ENCODE measurements at regions not wholly inside any gene's neighbourhood (a gene's known extent, or its start where the extent isn't known, plus 50 kb on each side); places are given as distances from the start of the nearest gene placed in this dataset.

- no peak for DNase-seq (ENCODE audit: low read depth, low spot score)
These were observed 1546.5 kb downstream of the NCAM2 start for GRCh38 chr21:22544747-22545146.

- DNase-seq (ENCODE audit: low read depth, low spot score) = no peak
These were observed 1554.2 kb downstream of the NCAM2 start for GRCh38 chr21:22552390-22552789.

GRCh38 chr21:22554690-22555316, 1556.6 kb downstream of the NCAM2 start:
- DNase-seq (ENCODE audit: low read depth, low spot score) = no peak

GRCh38 chr21:22556829-22557228, 1558.6 kb downstream of the NCAM2 start:
- DNase-seq (ENCODE audit: low read depth, low spot score) = no peak

- DNase-seq (ENCODE audit: low read depth, low spot score) = no peak
These were observed 1563.7 kb downstream of the NCAM2 start for GRCh38 chr21:22561946-22562345.

- no peak for DNase-seq (ENCODE audit: low read depth, low spot score)
These were observed 1575.6 kb downstream of the NCAM2 start for GRCh38 chr21:22573834-22574233.

GRCh38 chr21:22575165-22575584, 1577.0 kb downstream of the NCAM2 start:
- peak; percentile 19 for DNase-seq (ENCODE audit: low read depth, low spot score)

- no peak for DNase-seq (ENCODE audit: low read depth, low spot score)
These were observed 1581.5 kb downstream of the NCAM2 start for GRCh38 chr21:22579741-22580140.

- no peak for DNase-seq (ENCODE audit: low read depth, low spot score)
These were observed 1583.8 kb downstream of the NCAM2 start for GRCh38 chr21:22582026-22582425.

- DNase-seq (ENCODE audit: low read depth, low spot score) = no peak
These were observed 1586.1 kb downstream of the NCAM2 start for GRCh38 chr21:22584308-22584707.

- DNase-seq (ENCODE audit: low read depth, low spot score) = no peak
These were observed 1587.3 kb downstream of the NCAM2 start for GRCh38 chr21:22585558-22585957.

- DNase-seq (ENCODE audit: low read depth, low spot score) = no peak
These were observed 1599.5 kb downstream of the NCAM2 start for GRCh38 chr21:22597660-22598255.

GRCh38 chr21:22609802-22610201, 1611.6 kb downstream of the NCAM2 start:
- no peak for DNase-seq (ENCODE audit: low read depth, low spot score)

GRCh38 chr21:22627911-22628310, 1629.7 kb downstream of the NCAM2 start:
- no peak for DNase-seq (ENCODE audit: low read depth, low spot score)

GRCh38 chr21:22630953-22631465, 1632.8 kb downstream of the NCAM2 start:
- no peak for DNase-seq (ENCODE audit: low read depth, low spot score)

GRCh38 chr21:22632176-22632575, 1634.0 kb downstream of the NCAM2 start:
- no peak for DNase-seq (ENCODE audit: low read depth, low spot score)

GRCh38 chr21:22649246-22649645, 1651.0 kb downstream of the NCAM2 start:
- no peak for DNase-seq (ENCODE audit: low read depth, low spot score)

- no peak for DNase-seq (ENCODE audit: low read depth, low spot score)
These were observed 1652.0 kb downstream of the NCAM2 start for GRCh38 chr21:22650226-22650625.

- no peak for DNase-seq (ENCODE audit: low read depth, low spot score)
These were observed 1659.6 kb downstream of the NCAM2 start for GRCh38 chr21:22657781-22658180.

GRCh38 chr21:22670148-22670547, 1671.9 kb downstream of the NCAM2 start:
- no peak for DNase-seq (ENCODE audit: low read depth, low spot score)

GRCh38 chr21:22679207-22679606, 1681.0 kb downstream of the NCAM2 start:
- DNase-seq (ENCODE audit: low read depth, low spot score) = no peak

GRCh38 chr21:22691658-22692057, 1693.4 kb downstream of the NCAM2 start:
- no peak for DNase-seq (ENCODE audit: low read depth, low spot score)

- no peak for DNase-seq (ENCODE audit: low read depth, low spot score)
These were observed 1705.3 kb downstream of the NCAM2 start for GRCh38 chr21:22703521-22703920.
